ENCODE measurements at regions not wholly inside any gene's neighbourhood (a gene's known extent, or its start where the extent isn't known, plus 50 kb on each side); places are given as distances from the start of the nearest gene placed in this dataset.
"Not testable (repeated sequence)": the region's sequence is repeated elsewhere in the genome, so short reads cannot be mapped to it uniquely, and the experiment has no call there.

- not testable (repeated sequence) for TF ChIP-seq POLR2AphosphoS5 (IDR thresholded peaks at IDR 0.05; ENCODE audit: insufficient read depth in 1 of 2, low read depth in 1 of 2); CTCF (IDR thresholded peaks at IDR 0.05)
Observed at GRCh38 chr3:182431972-182432371, 361.3 kb upstream of the ATP11B start.

Data from vagina (tissue), 2 donors.